MM.1S (cell line): ENCODE measurements at regions not wholly inside any gene's neighbourhood (a gene's known extent, or its start where the extent isn't known, plus 50 kb on each side); places are given as distances from the start of the nearest gene placed in this dataset.
"Not testable (repeated sequence)": the region's sequence is repeated elsewhere in the genome, so short reads cannot be mapped to it uniquely, and the experiment has no call there.

Experiments
- DNase-seq: peaks from one replicate; pipeline ENCODE4 v3.0.0-alpha.2; 2015
- H2AFZ ChIP-seq: fragments of 300-600 bp; sonication (generic); 2 replicates; pipeline ENCODE4 v1.6.0; 2016; ENCODE audit warnings: antibody characterized with exemption, low read length
- H3F3A ChIP-seq: fragments of 300-600 bp; sonication (generic); 2 replicates; pipeline ENCODE4 v1.6.1; 2016; ENCODE audit warnings: mild to moderate bottlenecking, antibody characterized with exemption, low read length, moderate library complexity, mixed read lengths; ENCODE audit not compliant: insufficient read depth
- H3K27ac ChIP-seq: fragments of 300-600 bp; sonication (generic); 2 replicates; pipeline ENCODE4 v1.5.1; 2016; ENCODE audit warnings: mild to moderate bottlenecking, low read length
- H3K27me3 ChIP-seq: fragments of 300-600 bp; sonication (generic); replicated peaks from 2 replicates; pipeline ENCODE4 v1.6.0; 2016; ENCODE audit warnings: low read length; ENCODE audit not compliant: insufficient read depth
- H3K36me3 ChIP-seq: fragments of 300-600 bp; sonication (generic); replicated peaks from 2 replicates; pipeline ENCODE4 v1.6.1; 2016; ENCODE audit warnings: mild to moderate bottlenecking, low read length, mixed read lengths; ENCODE audit not compliant: insufficient read depth
- H3K4me1 ChIP-seq: fragments of 300-600 bp; sonication (generic); 2 replicates; pipeline ENCODE4 v1.6.1; 2016; ENCODE audit warnings: low read length, mixed read lengths
- H3K4me2 ChIP-seq: fragments of 300-600 bp; sonication (generic); 2 replicates; pipeline ENCODE4 v1.6.0; 2016; ENCODE audit warnings: low read depth, low read length
- H3K4me3 ChIP-seq: fragments of 300-600 bp; sonication (generic); 2 replicates; pipeline ENCODE4 v1.5.1; 2016; ENCODE audit warnings: low read length, mixed read lengths
- H3K79me2 ChIP-seq: fragments of 300-600 bp; sonication (generic); 2 replicates; pipeline ENCODE4 v1.6.1; 2016; ENCODE audit warnings: mixed run types, low read length, mixed read lengths
- H3K9ac ChIP-seq: fragments of 300-600 bp; sonication (generic); 2 replicates; pipeline ENCODE4 v1.6.1; 2016; ENCODE audit warnings: low read length, mixed read lengths
- H3K9me2 ChIP-seq: fragments of 300-600 bp; sonication (generic); replicated peaks from 2 replicates; pipeline ENCODE4 v1.6.1; 2016; ENCODE audit warnings: mild to moderate bottlenecking, low read length, mixed read lengths; ENCODE audit not compliant: insufficient read depth
- H3K9me3 ChIP-seq: fragments of 300-600 bp; sonication (generic); replicated peaks from 2 replicates; pipeline ENCODE4 v1.6.1; 2016; ENCODE audit warnings: mild to moderate bottlenecking, low read length, mixed read lengths; ENCODE audit not compliant: insufficient read depth
- H4K20me1 ChIP-seq: fragments of 300-600 bp; sonication (generic); 2 replicates; pipeline ENCODE4 v1.6.1; 2016; ENCODE audit warnings: mild to moderate bottlenecking, low read length, moderate library complexity, mixed read lengths; ENCODE audit not compliant: insufficient read depth
- EZH2 ChIP-seq: fragments of 300-600 bp; sonication (generic); optimal IDR thresholded peaks from 2 replicates; pipeline ENCODE3; 2017; ENCODE audit warnings: low read depth, mild to moderate bottlenecking, antibody characterized with exemption, low read length, mixed read lengths
- EZH2phosphoT487 ChIP-seq: fragments of 300-600 bp; sonication (generic); IDR thresholded peaks from 2 replicates; pipeline ENCODE4 v1.6.1; 2018; ENCODE audit warnings: antibody characterized with exemption, low read length
- TF ChIP-seq, protein P1 (sequence below): fragments of 300-600 bp; sonication (generic); IDR thresholded peaks from 2 replicates; pipeline ENCODE4 v1.5.1; 2016; ENCODE audit warnings: antibody characterized with exemption, low read length, mixed read lengths

DNA sequence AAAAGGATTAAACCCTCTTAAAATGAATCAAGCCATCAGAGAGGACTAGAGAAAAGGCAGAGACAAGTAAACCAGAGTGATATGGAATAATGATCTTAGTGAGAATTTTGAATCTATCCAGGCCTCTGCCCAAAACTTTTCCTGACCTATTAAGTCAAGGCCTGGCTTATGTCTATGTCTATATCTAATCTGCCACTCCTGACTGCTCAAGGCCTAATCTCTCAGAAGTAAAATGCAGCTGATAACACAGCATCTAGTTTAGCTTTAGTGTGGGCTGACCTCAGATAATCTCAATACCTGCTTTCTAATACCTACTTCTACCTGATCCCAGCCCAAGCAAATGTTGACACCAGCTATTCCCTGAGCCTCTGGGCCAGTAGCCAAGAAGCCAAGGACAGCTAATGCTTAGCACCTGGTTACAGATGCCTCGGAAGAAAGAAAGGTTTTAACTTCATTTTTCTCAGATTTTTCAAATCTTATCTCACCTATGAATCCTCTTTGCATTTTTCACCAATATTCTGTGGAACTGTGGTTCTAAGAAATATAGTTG, 1472.5 kb upstream of the SEL1L start:
- H3F3A ChIP-seq, result no peaks in the 10 kb centered on the region

DNA sequence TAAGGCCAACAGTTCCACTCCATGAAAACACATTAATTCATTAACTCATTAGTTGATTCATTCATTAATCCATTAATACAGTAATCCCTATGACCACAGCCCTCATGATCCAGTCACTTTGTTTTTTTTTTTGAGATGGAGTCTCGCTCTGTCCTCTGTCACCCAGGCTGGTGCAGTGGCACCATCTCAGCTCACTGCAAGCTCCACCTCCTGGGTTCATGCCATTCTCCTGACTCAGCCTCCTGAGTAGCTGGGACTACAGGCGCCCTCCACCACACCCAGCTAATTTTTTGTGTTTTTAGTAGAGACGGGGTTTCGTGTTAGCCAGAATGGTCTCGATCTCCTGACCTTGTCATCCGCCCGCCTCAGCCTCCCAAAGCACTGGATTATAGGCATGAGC, 1473.4 kb upstream of the SEL1L start:
- not testable (repeated sequence) for H3K79me2 ChIP-seq, H3K27ac ChIP-seq, H3F3A ChIP-seq, H2AFZ ChIP-seq, H4K20me1 ChIP-seq, H3K9me3 ChIP-seq, H3K4me2 ChIP-seq, H3K27me3 ChIP-seq, H3K36me3 ChIP-seq, H3K9me2 ChIP-seq, DNase-seq, H3K9ac ChIP-seq, H3K4me1 ChIP-seq, H3K4me3 ChIP-seq

More for the DNA sequence above, 1472.5 kb upstream of the SEL1L start:
- no peak overlapping the region for H3K27ac ChIP-seq
- H4K20me1 ChIP-seq, result no peaks in the 10 kb centered on the region
- H3K27me3 ChIP-seq, result no peaks in the 10 kb centered on the region
- TF ChIP-seq EZH2phosphoT487, result no peak
- TF ChIP-seq EZH2, result no peak
- TF ChIP-seq, protein P1, sequence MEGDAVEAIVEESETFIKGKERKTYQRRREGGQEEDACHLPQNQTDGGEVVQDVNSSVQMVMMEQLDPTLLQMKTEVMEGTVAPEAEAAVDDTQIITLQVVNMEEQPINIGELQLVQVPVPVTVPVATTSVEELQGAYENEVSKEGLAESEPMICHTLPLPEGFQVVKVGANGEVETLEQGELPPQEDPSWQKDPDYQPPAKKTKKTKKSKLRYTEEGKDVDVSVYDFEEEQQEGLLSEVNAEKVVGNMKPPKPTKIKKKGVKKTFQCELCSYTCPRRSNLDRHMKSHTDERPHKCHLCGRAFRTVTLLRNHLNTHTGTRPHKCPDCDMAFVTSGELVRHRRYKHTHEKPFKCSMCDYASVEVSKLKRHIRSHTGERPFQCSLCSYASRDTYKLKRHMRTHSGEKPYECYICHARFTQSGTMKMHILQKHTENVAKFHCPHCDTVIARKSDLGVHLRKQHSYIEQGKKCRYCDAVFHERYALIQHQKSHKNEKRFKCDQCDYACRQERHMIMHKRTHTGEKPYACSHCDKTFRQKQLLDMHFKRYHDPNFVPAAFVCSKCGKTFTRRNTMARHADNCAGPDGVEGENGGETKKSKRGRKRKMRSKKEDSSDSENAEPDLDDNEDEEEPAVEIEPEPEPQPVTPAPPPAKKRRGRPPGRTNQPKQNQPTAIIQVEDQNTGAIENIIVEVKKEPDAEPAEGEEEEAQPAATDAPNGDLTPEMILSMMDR, result no peak
- no peaks in the 10 kb centered on the region for H3K4me1 ChIP-seq
- H3K4me2 ChIP-seq, result no peak overlapping the region
- H2AFZ ChIP-seq, result no peak overlapping the region
- no peaks in the 10 kb centered on the region for H3K36me3 ChIP-seq
- H3K9ac ChIP-seq, result no peak overlapping the region
- no peaks in the 10 kb centered on the region for H3K9me3 ChIP-seq
- H3K4me3 ChIP-seq, result no peak overlapping the region
- no peaks in the 10 kb centered on the region for H3K9me2 ChIP-seq
- DNase-seq, result no peak
- no peaks in the 10 kb centered on the region for H3K79me2 ChIP-seq

- no peak for TF ChIP-seq EZH2phosphoT487
- TF ChIP-seq, protein P1, result no peak
- no peak for TF ChIP-seq EZH2
These were observed 1474.1 kb upstream of the SEL1L start for GRCh38 chr14:83007641-83008225.

GRCh38 chr14:83017296-83017695, 1483.6 kb upstream of the SEL1L start:
- Histone ChIP-seq H3K4me3 (no peak overlapping the region), H3K9me3 (no peaks in the 10 kb centered on the region), H3K36me3 (no peaks in the 10 kb centered on the region), H3K9me2 (no peaks in the 10 kb centered on the region), H3K4me1 (no peaks in the 10 kb centered on the region), H3K27me3 (no peaks in the 10 kb centered on the region), H3K9ac (no peak overlapping the region), H3K79me2 (no peaks in the 10 kb centered on the region), H3K4me2 (no peak overlapping the region), H3K27ac (no peak overlapping the region), H4K20me1 (no peaks in the 10 kb centered on the region), H2AFZ (no peak overlapping the region), H3F3A (no peaks in the 10 kb centered on the region)
- TF ChIP-seq, protein P1, result no peak
- TF ChIP-seq EZH2phosphoT487 (no peak), EZH2 (no peak)
- DNase-seq, result no peak

More at GRCh38 chr14:83007641-83008225, 1474.1 kb upstream of the SEL1L start:
- no peaks in the 10 kb centered on the region for H3K9me3 ChIP-seq
- no peaks in the 10 kb centered on the region for H3K79me2 ChIP-seq
- H4K20me1 ChIP-seq, result no peaks in the 10 kb centered on the region
- H3F3A ChIP-seq, result no peaks in the 10 kb centered on the region
- H3K27ac ChIP-seq, result no peak overlapping the region
- H2AFZ ChIP-seq, result no peak overlapping the region
- H3K9ac ChIP-seq, result no peak overlapping the region
- no peaks in the 10 kb centered on the region for H3K9me2 ChIP-seq
- no peak overlapping the region for H3K4me2 ChIP-seq
- no peak overlapping the region for H3K4me3 ChIP-seq
- H3K36me3 ChIP-seq, result no peaks in the 10 kb centered on the region
- no peaks in the 10 kb centered on the region for H3K4me1 ChIP-seq
- no peaks in the 10 kb centered on the region for H3K27me3 ChIP-seq
- no peak for DNase-seq
